Endothelial cell (in vitro differentiated cells): ENCODE measurements at regions not wholly inside any gene's neighbourhood (a gene's known extent, or its start where the extent isn't known, plus 50 kb on each side); places are given as distances from the start of the nearest gene placed in this dataset.

ENCODE experiments used
- DNase-seq: peaks from one replicate; pipeline ENCODE4 v3.0.0; 2021; ENCODE audit warnings: low spot score
- H3K27ac Mint-ChIP-seq: one replicate; pipeline ENCODE4 v1.8.0; 2021; ENCODE audit warnings: mixed read lengths, inconsistent platforms; ENCODE audit not compliant: unreplicated experiment
- H3K27me3 Mint-ChIP-seq: one replicate; pipeline ENCODE4 v1.8.0; 2021; ENCODE audit warnings: mild to moderate bottlenecking, moderate library complexity, mixed read lengths, inconsistent platforms; ENCODE audit not compliant: unreplicated experiment
- H3K36me3 Mint-ChIP-seq: one replicate; pipeline ENCODE4 v1.8.0; 2021; ENCODE audit warnings: mild to moderate bottlenecking, low read depth, mixed read lengths, inconsistent platforms; ENCODE audit not compliant: unreplicated experiment
- H3K4me1 Mint-ChIP-seq: one replicate; pipeline ENCODE4 v1.8.0; 2021; ENCODE audit warnings: mild to moderate bottlenecking, mixed read lengths, inconsistent platforms; ENCODE audit not compliant: unreplicated experiment
- H3K4me3 Mint-ChIP-seq: one replicate; pipeline ENCODE4 v1.8.0; 2021; ENCODE audit warnings: mild to moderate bottlenecking, mixed read lengths, inconsistent platforms; ENCODE audit not compliant: unreplicated experiment
- H3K9me3 Mint-ChIP-seq: one replicate; pipeline ENCODE4 v1.8.0; 2021; ENCODE audit warnings: mixed read lengths, inconsistent platforms; ENCODE audit not compliant: unreplicated experiment
- CTCF ChIP-seq: fragments of 200-600 bp; sonication (generic); IDR thresholded peaks from one replicate; pipeline ENCODE4 v1.5.0; 2021; ENCODE audit warnings: antibody characterized with exemption; ENCODE audit not compliant: unreplicated experiment

- Mint-ChIP-seq H3K36me3 (no peaks in the 10 kb centered on the region), H3K9me3 (no peaks in the 10 kb centered on the region), H3K4me3 (no peak overlapping the region), H3K27me3 (no peaks in the 10 kb centered on the region), H3K27ac (no peak overlapping the region), H3K4me1 (peaks cover 6% of the 10 kb centered on the region)
- no peak for TF ChIP-seq CTCF
- no peak for DNase-seq
These were observed 184.8 kb upstream of the KLHL29 start for GRCh38 chr2:23200068-23200786.

- no peaks in the 10 kb centered on the region for H3K27me3 Mint-ChIP-seq
- DNase-seq: no peak
- H3K4me3 Mint-ChIP-seq: no peak overlapping the region
- peaks cover 6% of the 10 kb centered on the region for H3K4me1 Mint-ChIP-seq
- H3K27ac Mint-ChIP-seq: no peak overlapping the region
- TF ChIP-seq CTCF: no peak
- H3K9me3 Mint-ChIP-seq: no peaks in the 10 kb centered on the region
- H3K36me3 Mint-ChIP-seq: no peaks in the 10 kb centered on the region
These were observed 184.2 kb upstream of the KLHL29 start for GRCh38 chr2:23200787-23201114.

GRCh38 chr2:23203383-23203782, 181.6 kb upstream of the KLHL29 start:
- Mint-ChIP-seq H3K4me1 (peaks cover 6% of the 10 kb centered on the region), H3K4me3 (no peak overlapping the region), H3K9me3 (no peaks in the 10 kb centered on the region), H3K27ac (no peak overlapping the region), H3K36me3 (no peaks in the 10 kb centered on the region), H3K27me3 (peaks cover 5% of the 10 kb centered on the region)
- TF ChIP-seq CTCF: no peak
- DNase-seq: no peak

GRCh38 chr2:23204685-23205242, 180.2 kb upstream of the KLHL29 start:
- no peak for DNase-seq
- Mint-ChIP-seq H3K4me1 (peaks cover 19% of the 10 kb centered on the region), H3K27ac (no peak overlapping the region), H3K4me3 (no peak overlapping the region), H3K27me3 (peaks cover 8% of the 10 kb centered on the region), H3K9me3 (no peaks in the 10 kb centered on the region), H3K36me3 (no peaks in the 10 kb centered on the region)
- no peak for TF ChIP-seq CTCF

GRCh38 chr2:23206650-23207049, 178.3 kb upstream of the KLHL29 start:
- no peaks in the 10 kb centered on the region for H3K9me3 Mint-ChIP-seq
- TF ChIP-seq CTCF: no peak
- no peak for DNase-seq
- H3K36me3 Mint-ChIP-seq: no peaks in the 10 kb centered on the region
- H3K27ac Mint-ChIP-seq: no peak overlapping the region
- peaks cover 8% of the 10 kb centered on the region for H3K27me3 Mint-ChIP-seq
- H3K4me3 Mint-ChIP-seq: no peak overlapping the region
- peaks cover 19% of the 10 kb centered on the region for H3K4me1 Mint-ChIP-seq
